BJ (cell line): ENCODE measurements at regions not wholly inside any gene's neighbourhood (a gene's known extent, or its start where the extent isn't known, plus 50 kb on each side); places are given as distances from the start of the nearest gene placed in this dataset.

Experiments used
- CTCF ChIA-PET: fragments of 350-600 bp; formaldehyde crosslinking; extraction: SDS; loops from one replicate; lab custom pipeline; 2021; ENCODE audit warnings: antibody characterized with exemption, inconsistent platforms; lab: Yijun Ruan, JAX
- POLR2A ChIA-PET: fragments of 300-600 bp; sonication (Branson Sonifier 250); formaldehyde crosslinking; extraction: SDS; loops from one replicate; lab custom pipeline; 2021; ENCODE audit warnings: antibody characterized with exemption; lab: Charles Lee
- DNase-seq: peaks from one replicate; pipeline ENCODE4 v3.0.0-alpha.2; 2011; ENCODE audit warnings: low read depth
- H3K27me3 ChIP-seq: 2 replicates; pipeline ENCODE4 v1.6.0; 2011; ENCODE audit warnings: low read length; ENCODE audit not compliant: control insufficient read depth, insufficient read depth
- H3K36me3 ChIP-seq: 2 replicates; pipeline ENCODE4 v1.5.1; 2011; ENCODE audit warnings: low read length; ENCODE audit not compliant: control insufficient read depth, insufficient read depth
- H3K4me3 ChIP-seq: 2 replicates; pipeline ENCODE4 v1.5.1; 2011; ENCODE audit warnings: low read depth, mild to moderate bottlenecking, control low read depth, low read length
- CTCF ChIP-seq: IDR thresholded peaks from 2 replicates; pipeline ENCODE4 v1.5.1; 2011; ENCODE audit warnings: low read depth, mild to moderate bottlenecking, control low read depth, inconsistent platforms, low read length, moderate library complexity; ENCODE audit not compliant: insufficient read depth

GRCh38 chr4:19358015-19358414, 893.7 kb upstream of the SLIT2 start:
- TF ChIP-seq CTCF: no peak
- CTCF ChIA-PET: no interaction called here
- POLR2A ChIA-PET: no interaction called here
- no peaks in the 10 kb centered on the region for H3K36me3 ChIP-seq
- H3K27me3 ChIP-seq: no peaks in the 10 kb centered on the region
- no peak for DNase-seq
- no peak overlapping the region for H3K4me3 ChIP-seq

- no peak for TF ChIP-seq CTCF
- Histone ChIP-seq H3K4me3 (no peak overlapping the region), H3K27me3 (no peaks in the 10 kb centered on the region), H3K36me3 (no peaks in the 10 kb centered on the region)
- CTCF ChIA-PET: no interaction called here
- POLR2A ChIA-PET: no interaction called here
- no peak for DNase-seq
Observed at GRCh38 chr4:19349416-19349815, 902.3 kb upstream of the SLIT2 start.

- Histone ChIP-seq H3K36me3 (no peaks in the 10 kb centered on the region), H3K4me3 (no peak overlapping the region), H3K27me3 (no peaks in the 10 kb centered on the region)
- no peak for DNase-seq
- TF ChIP-seq CTCF: no peak
- ChIA-PET CTCF (interaction anchor here (1.0 kb wide), 1 partner anchor 11 kb away, joined by 3 read pairs; no protein-coding TSS in a partner anchor), POLR2A (no interaction called here)
Observed at GRCh38 chr4:19348746-19349145, 903.0 kb upstream of the SLIT2 start.

GRCh38 chr4:19346636-19347035, 905.1 kb upstream of the SLIT2 start:
- Histone ChIP-seq H3K36me3 (no peaks in the 10 kb centered on the region), H3K4me3 (no peak overlapping the region), H3K27me3 (no peaks in the 10 kb centered on the region)
- CTCF ChIA-PET: no interaction called here
- no peak for DNase-seq
- POLR2A ChIA-PET: no interaction called here
- TF ChIP-seq CTCF: no peak

GRCh38 chr4:19329631-19330030, 922.1 kb upstream of the SLIT2 start:
- POLR2A ChIA-PET: interaction anchor here (0.6 kb wide), 1 partner anchor 207 kb away, joined by 3 read pairs; no protein-coding TSS in a partner anchor
- H3K4me3 ChIP-seq: no peak overlapping the region
- DNase-seq: no peak
- no peaks in the 10 kb centered on the region for H3K36me3 ChIP-seq
- H3K27me3 ChIP-seq: no peaks in the 10 kb centered on the region
- no peak for TF ChIP-seq CTCF
- CTCF ChIA-PET: interaction anchor here (1.3 kb wide), 1 partner anchor 9 kb away, joined by 4 read pairs; no protein-coding TSS in a partner anchor
